NT2/D1 (cell line): ENCODE measurements at regions not wholly inside any gene's neighbourhood (a gene's known extent, or its start where the extent isn't known, plus 50 kb on each side); places are given as distances from the start of the nearest gene placed in this dataset.

Source experiments
- SUZ12 ChIP-seq: IDR thresholded peaks from 2 replicates; pipeline ENCODE4 v1.6.1; 2011; ENCODE audit not compliant: insufficient read length, insufficient read depth; ENCODE audit errors: extremely low read depth
- YY1 ChIP-seq: IDR thresholded peaks from 2 replicates; pipeline ENCODE4 v1.6.1; 2011; ENCODE audit not compliant: insufficient read length, insufficient read depth
- ZNF274 ChIP-seq: IDR thresholded peaks from 2 replicates; pipeline ENCODE4 v1.6.1; 2011; ENCODE audit warnings: mild to moderate bottlenecking, low read depth, low read length

DNA sequence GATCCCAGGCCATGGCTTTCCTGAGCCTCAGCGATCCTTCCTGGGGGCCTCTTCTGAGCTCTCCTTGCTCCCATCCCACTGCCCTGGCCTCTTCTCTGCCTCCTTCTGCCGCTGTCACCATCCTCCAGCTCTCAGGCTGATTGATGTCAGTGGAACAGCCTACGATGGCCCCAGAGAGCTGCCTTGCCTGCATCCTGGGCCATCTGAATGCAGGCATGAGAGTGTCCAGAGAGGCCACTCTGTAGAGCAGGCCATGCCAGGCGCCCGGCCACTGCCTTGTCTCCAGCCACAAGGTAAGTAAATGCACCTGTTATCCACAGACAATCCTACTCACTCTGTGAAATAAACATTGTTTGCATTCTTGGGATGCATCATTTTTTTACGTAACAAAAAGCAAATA is 171.4 kb upstream of the PPP2R2D start:
- TF ChIP-seq SUZ12 (no peak), ZNF274 (no peak), YY1 (no peak)
